DND-41 (cell line): ENCODE measurements at regions not wholly inside any gene's neighbourhood (a gene's known extent, or its start where the extent isn't known, plus 50 kb on each side); places are given as distances from the start of the nearest gene placed in this dataset.

Experiments used
- ATAC-seq: fragments of 200-7000 bp; cut with Tn5 transposase; 3 replicates; pipeline ENCODE4 v1.9.1; 2021; ENCODE audit warnings: low read depth; ENCODE audit not compliant: insufficient read depth
- DNase-seq: peaks from one replicate; pipeline ENCODE4 v3.0.0-alpha.2; 2020
- H2AFZ ChIP-seq: 2 replicates; pipeline ENCODE4 v1.6.0; 2012; ENCODE audit warnings: low read depth, low read length
- H3K27ac ChIP-seq: 2 replicates; pipeline ENCODE4 v1.5.1; 2012; ENCODE audit warnings: low read length, inconsistent platforms
- H3K27me3 ChIP-seq: fragments of 200-600 bp; sonication (generic); 2 replicates; pipeline ENCODE4 v1.6.0; 2012; ENCODE audit warnings: low read length, mild to moderate bottlenecking, inconsistent platforms; ENCODE audit not compliant: insufficient read depth, poor library complexity
- H3K36me3 ChIP-seq: 2 replicates; pipeline ENCODE4 v1.5.1; 2012; ENCODE audit warnings: low read length, inconsistent platforms; ENCODE audit not compliant: insufficient read depth
- H3K4me1 ChIP-seq: 2 replicates; pipeline ENCODE4 v1.5.1; 2012; ENCODE audit warnings: mild to moderate bottlenecking, low read length; ENCODE audit not compliant: insufficient read depth
- H3K4me2 ChIP-seq: 2 replicates; pipeline ENCODE4 v1.6.0; 2012; ENCODE audit warnings: mild to moderate bottlenecking, moderate library complexity, low read length, inconsistent platforms; ENCODE audit not compliant: insufficient read depth
- H3K4me3 ChIP-seq, 2 experiments: fragments of 200-600 bp in 1 of 2; shearing (Covaris generic) in 1 of 2; 2 replicates each; pipeline ENCODE4 v1.5.1; 2012 to 2016; ENCODE audit warnings: inconsistent platforms in 2 of 2, low read length in 2 of 2, mild to moderate bottlenecking in 2 of 2, low read depth in 1 of 2, moderate library complexity in 1 of 2
- H3K79me2 ChIP-seq: 2 replicates; pipeline ENCODE4 v1.6.0; 2012; ENCODE audit warnings: low read length, inconsistent platforms; ENCODE audit not compliant: insufficient read depth
- H3K9ac ChIP-seq: 2 replicates; pipeline ENCODE4 v1.6.0; 2012; ENCODE audit warnings: low read depth, mild to moderate bottlenecking, inconsistent platforms, low read length, moderate library complexity
- H3K9me3 ChIP-seq: 2 replicates; pipeline ENCODE4 v1.5.1; 2012; ENCODE audit warnings: low read length, moderate library complexity, mild to moderate bottlenecking, inconsistent platforms; ENCODE audit not compliant: insufficient read depth, severe bottlenecking
- H4K20me1 ChIP-seq: 2 replicates; pipeline ENCODE4 v1.6.0; 2012; ENCODE audit warnings: low read length; ENCODE audit not compliant: insufficient read depth
- CTCF ChIP-seq: IDR thresholded peaks from 2 replicates; pipeline ENCODE4 v1.5.1; 2012; ENCODE audit warnings: borderline replicate concordance, low read length, moderate library complexity, mild to moderate bottlenecking; ENCODE audit not compliant: poor library complexity, severe bottlenecking; ENCODE audit errors: extremely low read depth
- EZH2 ChIP-seq: IDR thresholded peaks from 3 replicates; pipeline ENCODE4 v1.6.1; 2012; ENCODE audit warnings: borderline replicate concordance, low read depth, mild to moderate bottlenecking, moderate library complexity, low read length, inconsistent platforms; ENCODE audit not compliant: severe bottlenecking

- no peaks in the 10 kb centered on the region for H3K36me3 ChIP-seq
- no peak overlapping the region for H3K9ac ChIP-seq
- ATAC-seq = no peak
- H2AFZ ChIP-seq = no peak overlapping the region
- H3K27ac ChIP-seq = no peak overlapping the region
- H3K4me2 ChIP-seq = no peak overlapping the region
- no peak for TF ChIP-seq CTCF
- no peak for TF ChIP-seq EZH2
- H3K4me1 ChIP-seq = peaks cover 2% of the 10 kb centered on the region
- H3K27me3 ChIP-seq = no peaks in the 10 kb centered on the region
- no peaks in the 10 kb centered on the region for H4K20me1 ChIP-seq
- peaks cover 31% of the 10 kb centered on the region for H3K9me3 ChIP-seq
- H3K79me2 ChIP-seq = no peaks in the 10 kb centered on the region
- no peak overlapping the region for H3K4me3 ChIP-seq
- no peak for DNase-seq
Measured at GRCh38 chr2:41504532-41504931, 543.3 kb upstream of the PKDCC start.

DNA sequence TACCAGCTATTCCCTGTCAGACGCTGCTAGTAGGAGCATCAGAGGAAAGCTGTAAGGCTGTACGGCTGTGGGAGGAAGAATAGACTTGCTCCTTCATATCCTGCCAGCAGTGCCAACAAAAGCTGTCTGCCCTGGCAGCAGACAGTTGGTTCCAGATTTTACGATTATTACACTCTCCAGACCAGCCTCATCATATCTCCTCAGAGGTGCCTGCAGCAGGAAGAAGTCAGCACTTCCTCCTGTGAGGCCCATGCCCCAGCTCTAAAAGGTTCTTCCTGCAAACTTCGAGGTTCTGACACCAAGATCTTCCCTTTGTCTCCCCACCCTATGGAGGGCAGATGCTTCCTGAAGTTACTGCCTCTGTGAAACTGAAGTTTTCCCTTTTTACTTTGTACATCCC, 537.7 kb upstream of the PKDCC start:
- Histone ChIP-seq H3K9ac (no peak overlapping the region), H3K4me1 (peaks cover 14% of the 10 kb centered on the region)
- TF ChIP-seq CTCF (no peak), EZH2 (no peak)

DNA sequence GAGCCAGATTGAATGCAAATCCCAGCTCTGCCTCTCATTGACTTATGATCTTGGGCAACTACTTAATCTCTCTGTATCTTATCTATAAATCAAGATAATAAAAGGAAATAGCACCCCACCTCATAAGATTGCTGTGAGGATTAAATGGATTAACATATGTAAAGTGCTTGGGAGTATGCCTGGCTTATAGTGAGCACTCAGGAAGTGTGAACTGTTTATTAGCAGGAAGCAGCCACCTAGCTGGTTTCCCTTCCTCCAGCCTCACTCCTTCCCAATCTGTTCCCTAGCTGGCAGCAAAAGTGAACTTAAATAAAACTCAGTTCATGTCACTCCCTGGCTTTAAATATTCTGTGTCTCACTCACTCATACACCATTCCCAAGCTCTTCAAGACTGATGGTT, 526.6 kb upstream of the PKDCC start:
- DNase-seq = no peak
- H3K36me3 ChIP-seq = no peaks in the 10 kb centered on the region
- no peak for TF ChIP-seq CTCF
- TF ChIP-seq EZH2 = no peak

More for the DNA sequence above, 537.7 kb upstream of the PKDCC start:
- Histone ChIP-seq H3K36me3 (no peaks in the 10 kb centered on the region), H4K20me1 (no peaks in the 10 kb centered on the region), H3K27ac (no peak overlapping the region), H3K4me2 (no peak overlapping the region), H3K79me2 (no peaks in the 10 kb centered on the region), H2AFZ (peak overlapping the region; percentile 55), H3K4me3 (no peak overlapping the region), H3K27me3 (no peaks in the 10 kb centered on the region), H3K9me3 (peaks cover 3% of the 10 kb centered on the region)
- ATAC-seq (peak; percentile 77), DNase-seq (peak; percentile 32)

More for the DNA sequence above, 526.6 kb upstream of the PKDCC start:
- Histone ChIP-seq H4K20me1 (no peaks in the 10 kb centered on the region), H2AFZ (no peak overlapping the region), H3K27me3 (no peaks in the 10 kb centered on the region), H3K9ac (no peak overlapping the region), H3K4me3 (no peak overlapping the region), H3K79me2 (no peaks in the 10 kb centered on the region), H3K9me3 (no peaks in the 10 kb centered on the region), H3K27ac (no peak overlapping the region), H3K4me2 (no peak overlapping the region), H3K4me1 (no peaks in the 10 kb centered on the region)
- ATAC-seq = no peak
